Fibroblast of lung (primary cell): ENCODE measurements at regions not wholly inside any gene's neighbourhood (a gene's known extent, or its start where the extent isn't known, plus 50 kb on each side); places are given as distances from the start of the nearest gene placed in this dataset.

Experiments used
- EZH2 ChIP-seq: IDR thresholded peaks from 2 replicates; pipeline ENCODE4 v1.5.1; 2012; ENCODE audit warnings: low read length, control low read depth, mild to moderate bottlenecking; ENCODE audit errors: missing control alignments
- TF ChIP-seq, protein P1 (sequence below), 2 donors: IDR thresholded peaks in 1 of 2; conservative IDR thresholded peaks in 1 of 2; 1 replicate in 1 of 2; 2 replicates in 1 of 2; pipeline ENCODE4 v1.5.1; 2011 to 2012; ENCODE audit warnings: low read length in 2 of 2, control low read depth in 1 of 2, inconsistent platforms in 1 of 2, low read depth in 1 of 2, mild to moderate bottlenecking in 1 of 2

DNA sequence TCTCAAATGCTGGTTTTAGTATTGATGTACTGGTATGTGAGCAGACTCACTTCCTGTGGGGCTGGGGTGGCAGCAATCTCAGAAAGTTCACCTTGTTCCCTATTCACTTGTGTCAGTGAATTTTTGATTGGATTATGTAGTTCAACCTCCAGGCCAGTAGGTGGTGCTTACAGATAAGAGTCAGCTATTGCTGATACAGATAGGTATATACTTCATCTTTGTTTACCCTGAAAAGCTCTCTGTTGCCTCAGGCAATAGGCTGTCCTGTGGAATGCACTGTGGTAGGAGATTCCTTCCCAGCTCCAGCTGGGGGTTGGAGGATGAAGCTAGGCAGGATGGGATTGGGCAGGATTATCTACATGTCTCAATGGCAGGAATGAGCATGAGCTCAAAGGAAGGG, 851.2 kb upstream of the EYS start:
- TF ChIP-seq, protein P1, sequence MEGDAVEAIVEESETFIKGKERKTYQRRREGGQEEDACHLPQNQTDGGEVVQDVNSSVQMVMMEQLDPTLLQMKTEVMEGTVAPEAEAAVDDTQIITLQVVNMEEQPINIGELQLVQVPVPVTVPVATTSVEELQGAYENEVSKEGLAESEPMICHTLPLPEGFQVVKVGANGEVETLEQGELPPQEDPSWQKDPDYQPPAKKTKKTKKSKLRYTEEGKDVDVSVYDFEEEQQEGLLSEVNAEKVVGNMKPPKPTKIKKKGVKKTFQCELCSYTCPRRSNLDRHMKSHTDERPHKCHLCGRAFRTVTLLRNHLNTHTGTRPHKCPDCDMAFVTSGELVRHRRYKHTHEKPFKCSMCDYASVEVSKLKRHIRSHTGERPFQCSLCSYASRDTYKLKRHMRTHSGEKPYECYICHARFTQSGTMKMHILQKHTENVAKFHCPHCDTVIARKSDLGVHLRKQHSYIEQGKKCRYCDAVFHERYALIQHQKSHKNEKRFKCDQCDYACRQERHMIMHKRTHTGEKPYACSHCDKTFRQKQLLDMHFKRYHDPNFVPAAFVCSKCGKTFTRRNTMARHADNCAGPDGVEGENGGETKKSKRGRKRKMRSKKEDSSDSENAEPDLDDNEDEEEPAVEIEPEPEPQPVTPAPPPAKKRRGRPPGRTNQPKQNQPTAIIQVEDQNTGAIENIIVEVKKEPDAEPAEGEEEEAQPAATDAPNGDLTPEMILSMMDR (conservative IDR thresholded peaks at IDR 0.05 in 1 of 2, IDR thresholded peaks at IDR 0.05 in 1 of 2; ENCODE audit: low read depth in 1 of 2, low read length in 2 of 2): no peak
- TF ChIP-seq EZH2: no peak
